ENCODE measurements at regions not wholly inside any gene's neighbourhood (a gene's known extent, or its start where the extent isn't known, plus 50 kb on each side); places are given as distances from the start of the nearest gene placed in this dataset.

DNA sequence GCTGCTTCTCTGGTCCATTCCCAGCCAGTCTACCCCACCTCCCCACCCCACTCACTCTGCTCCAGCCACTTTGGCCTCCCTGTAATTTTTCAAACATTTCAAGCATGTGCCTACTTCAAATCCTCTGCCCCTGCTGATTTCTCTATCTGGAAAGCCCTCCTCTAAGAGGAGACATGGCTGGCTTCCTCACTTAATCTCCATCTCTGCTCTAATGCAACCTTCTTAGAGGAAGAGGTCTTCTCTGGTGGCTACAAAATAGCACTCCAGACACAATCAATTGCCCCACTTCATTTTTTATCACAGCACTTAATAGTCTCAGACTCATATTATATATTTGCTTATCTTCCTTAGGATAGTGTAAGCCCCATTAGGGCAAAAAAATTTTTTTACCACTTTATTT lies 161.1 kb upstream of the SLC39A10 start:
- H2AFZ ChIP-seq (ENCODE audit: control insufficient read depth, low read depth, low read length) = no peak overlapping the region
- FAIRE-seq (no peak), ATAC-seq (no peak; the same call in 2 of the 3 replicates), DNase-seq (ENCODE audit: low read depth, low spot score) (no peak)
- RAD21 ChIA-PET (ENCODE audit: unreplicated experiment) = interaction anchor here (0.5 to 8.8 kb wide), 2 partner anchors 61 to 163 kb away, joined by 3 to 124 read pairs; partner anchors contain the start of gene SLC39A10
- in situ Hi-C loops (cut with MboI) = loop anchor here (10.0 kb wide), 1 partner anchor 159 kb away; the partner anchor contains the start of gene SLC39A10
- POLR2A ChIA-PET = no interaction called here
- H3K27me3 ChIP-seq (replicated peaks in 1 of 2; ENCODE audit: control insufficient read depth in 2 of 2, insufficient read depth in 2 of 2, low read length in 1 of 2) = no peaks in the 10 kb centered on the region
- CTCF ChIA-PET = interaction anchor here (0.9 kb wide), 1 partner anchor 164 kb away, joined by 3 read pairs; no protein-coding TSS in a partner anchor
- H3K4me1 ChIP-seq (ENCODE audit: control insufficient read depth, insufficient read depth, low read length) = no peaks in the 10 kb centered on the region
- no peak overlapping the region for H3K4me2 ChIP-seq (ENCODE audit: control insufficient read depth, insufficient read depth)
- peaks cover 2% of the 10 kb centered on the region; the same call in 2 of the 3 replicates for H3K9me3 ChIP-seq (replicated peaks; ENCODE audit: control insufficient read depth, insufficient read depth, low read length)
- no TSS peak for BruUV-seq (replicated peaks)
- TF ChIP-seq, protein P1, sequence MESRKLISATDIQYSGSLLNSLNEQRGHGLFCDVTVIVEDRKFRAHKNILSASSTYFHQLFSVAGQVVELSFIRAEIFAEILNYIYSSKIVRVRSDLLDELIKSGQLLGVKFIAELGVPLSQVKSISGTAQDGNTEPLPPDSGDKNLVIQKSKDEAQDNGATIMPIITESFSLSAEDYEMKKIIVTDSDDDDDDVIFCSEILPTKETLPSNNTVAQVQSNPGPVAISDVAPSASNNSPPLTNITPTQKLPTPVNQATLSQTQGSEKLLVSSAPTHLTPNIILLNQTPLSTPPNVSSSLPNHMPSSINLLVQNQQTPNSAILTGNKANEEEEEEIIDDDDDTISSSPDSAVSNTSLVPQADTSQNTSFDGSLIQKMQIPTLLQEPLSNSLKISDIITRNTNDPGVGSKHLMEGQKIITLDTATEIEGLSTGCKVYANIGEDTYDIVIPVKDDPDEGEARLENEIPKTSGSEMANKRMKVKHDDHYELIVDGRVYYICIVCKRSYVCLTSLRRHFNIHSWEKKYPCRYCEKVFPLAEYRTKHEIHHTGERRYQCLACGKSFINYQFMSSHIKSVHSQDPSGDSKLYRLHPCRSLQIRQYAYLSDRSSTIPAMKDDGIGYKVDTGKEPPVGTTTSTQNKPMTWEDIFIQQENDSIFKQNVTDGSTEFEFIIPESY (IDR thresholded peaks at IDR 0.05) = no peak
- no peak for TF ChIP-seq PML (IDR thresholded peaks at IDR 0.05; ENCODE audit: low read length)
- H4K20me1 ChIP-seq (ENCODE audit: control insufficient read depth, insufficient read depth) = no peaks in the 10 kb centered on the region
- H3K27ac ChIP-seq (ENCODE audit: control insufficient read depth, insufficient read depth) = no peak overlapping the region
- intact Hi-C loops (cut with micrococcal nuclease; ENCODE audit: unreplicated experiment) = no loop called here
- SMC1A ChIA-PET (ENCODE audit: uncharacterized antibody, unreplicated experiment) = interaction anchor here (1.0 kb wide), 1 partner anchor 165 kb away, joined by 3 read pairs; no protein-coding TSS in a partner anchor
- H3K36me3 ChIP-seq (ENCODE audit: control insufficient read depth in 2 of 2, insufficient read depth in 2 of 2, low read length in 1 of 2) = no peaks in the 10 kb centered on the region
- no peak overlapping the region for H3K4me3 ChIP-seq
- H3K9ac ChIP-seq (ENCODE audit: control insufficient read depth, insufficient read depth, low read length) = no peak overlapping the region
- no peaks in the 10 kb centered on the region for H3K79me2 ChIP-seq (ENCODE audit: control insufficient read depth, insufficient read depth, low read length)

GRCh38 chr2:195495351-195495750 lies 161.7 kb upstream of the SLC39A10 start:
- no peaks in the 10 kb centered on the region for H3K79me2 ChIP-seq (ENCODE audit: control insufficient read depth, insufficient read depth, low read length)
- no peaks in the 10 kb centered on the region for H3K36me3 ChIP-seq (ENCODE audit: control insufficient read depth in 2 of 2, insufficient read depth in 2 of 2, low read length in 1 of 2)
- no peaks in the 10 kb centered on the region for H3K27me3 ChIP-seq (replicated peaks in 1 of 2; ENCODE audit: control insufficient read depth in 2 of 2, insufficient read depth in 2 of 2, low read length in 1 of 2)
- in situ Hi-C loops (cut with MboI) = loop anchor here (10.0 kb wide), 1 partner anchor 159 kb away; the partner anchor contains the start of gene SLC39A10
- no peaks in the 10 kb centered on the region for H3K4me1 ChIP-seq (ENCODE audit: control insufficient read depth, insufficient read depth, low read length)
- SMC1A ChIA-PET (ENCODE audit: uncharacterized antibody, unreplicated experiment) = interaction anchor here (1.0 kb wide), 1 partner anchor 165 kb away, joined by 3 read pairs; no protein-coding TSS in a partner anchor
- no peaks in the 10 kb centered on the region for H4K20me1 ChIP-seq (ENCODE audit: control insufficient read depth, insufficient read depth)
- H3K9ac ChIP-seq (ENCODE audit: control insufficient read depth, insufficient read depth, low read length) = no peak overlapping the region
- CTCF ChIA-PET = interaction anchor here (0.9 kb wide), 1 partner anchor 165 kb away, joined by 3 read pairs; no protein-coding TSS in a partner anchor
- DNase-seq (ENCODE audit: low read depth, low spot score) = no peak
- WGBS (ENCODE audit: insufficient coverage, insufficient replicate concordance, low lambda C conversion rate, missing lambda C conversion rate) = 49% methylated on average over 2 of the region's 2 CpGs
- POLR2A ChIA-PET = no interaction called here
- no peak overlapping the region for H3K4me3 ChIP-seq
- FAIRE-seq = no peak
- no peak overlapping the region for H2AFZ ChIP-seq (ENCODE audit: control insufficient read depth, low read depth, low read length)
- peaks cover 2% of the 10 kb centered on the region; the same call in 2 of the 3 replicates for H3K9me3 ChIP-seq (replicated peaks; ENCODE audit: control insufficient read depth, insufficient read depth, low read length)
- intact Hi-C loops (cut with micrococcal nuclease; ENCODE audit: unreplicated experiment) = no loop called here
- no peak overlapping the region for H3K4me2 ChIP-seq (ENCODE audit: control insufficient read depth, insufficient read depth)
- RAD21 ChIA-PET (ENCODE audit: unreplicated experiment) = interaction anchor here (0.5 kb wide), 1 partner anchor 62 kb away, joined by 3 read pairs; no protein-coding TSS in a partner anchor
- no peak for ATAC-seq
- BruUV-seq (replicated peaks) = no TSS peak
- H3K27ac ChIP-seq (ENCODE audit: control insufficient read depth, insufficient read depth) = no peak overlapping the region
- TF ChIP-seq KLF5 (IDR thresholded peaks at IDR 0.05; ENCODE audit: partially characterized antibody) (no peak), CHD2 (IDR thresholded peaks at IDR 0.05; ENCODE audit: borderline replicate concordance, low read depth, low read length) (no peak), ZBED1 (IDR thresholded peaks at IDR 0.05; ENCODE audit: borderline replicate concordance) (no peak), SIX5 (IDR thresholded peaks at IDR 0.05; ENCODE audit: low read depth, low read length, severe bottlenecking) (no peak), SREBF1 (IDR thresholded peaks at IDR 0.05; ENCODE audit: low read length) (no peak), SMAD1 (IDR thresholded peaks at IDR 0.05; ENCODE audit: low read depth, partially characterized antibody) (no peak), EZH2 (IDR thresholded peaks at IDR 0.05; ENCODE audit: borderline replicate concordance, control insufficient read depth, low read depth, low read length) (no peak)
- TF ChIP-seq, protein P2, sequence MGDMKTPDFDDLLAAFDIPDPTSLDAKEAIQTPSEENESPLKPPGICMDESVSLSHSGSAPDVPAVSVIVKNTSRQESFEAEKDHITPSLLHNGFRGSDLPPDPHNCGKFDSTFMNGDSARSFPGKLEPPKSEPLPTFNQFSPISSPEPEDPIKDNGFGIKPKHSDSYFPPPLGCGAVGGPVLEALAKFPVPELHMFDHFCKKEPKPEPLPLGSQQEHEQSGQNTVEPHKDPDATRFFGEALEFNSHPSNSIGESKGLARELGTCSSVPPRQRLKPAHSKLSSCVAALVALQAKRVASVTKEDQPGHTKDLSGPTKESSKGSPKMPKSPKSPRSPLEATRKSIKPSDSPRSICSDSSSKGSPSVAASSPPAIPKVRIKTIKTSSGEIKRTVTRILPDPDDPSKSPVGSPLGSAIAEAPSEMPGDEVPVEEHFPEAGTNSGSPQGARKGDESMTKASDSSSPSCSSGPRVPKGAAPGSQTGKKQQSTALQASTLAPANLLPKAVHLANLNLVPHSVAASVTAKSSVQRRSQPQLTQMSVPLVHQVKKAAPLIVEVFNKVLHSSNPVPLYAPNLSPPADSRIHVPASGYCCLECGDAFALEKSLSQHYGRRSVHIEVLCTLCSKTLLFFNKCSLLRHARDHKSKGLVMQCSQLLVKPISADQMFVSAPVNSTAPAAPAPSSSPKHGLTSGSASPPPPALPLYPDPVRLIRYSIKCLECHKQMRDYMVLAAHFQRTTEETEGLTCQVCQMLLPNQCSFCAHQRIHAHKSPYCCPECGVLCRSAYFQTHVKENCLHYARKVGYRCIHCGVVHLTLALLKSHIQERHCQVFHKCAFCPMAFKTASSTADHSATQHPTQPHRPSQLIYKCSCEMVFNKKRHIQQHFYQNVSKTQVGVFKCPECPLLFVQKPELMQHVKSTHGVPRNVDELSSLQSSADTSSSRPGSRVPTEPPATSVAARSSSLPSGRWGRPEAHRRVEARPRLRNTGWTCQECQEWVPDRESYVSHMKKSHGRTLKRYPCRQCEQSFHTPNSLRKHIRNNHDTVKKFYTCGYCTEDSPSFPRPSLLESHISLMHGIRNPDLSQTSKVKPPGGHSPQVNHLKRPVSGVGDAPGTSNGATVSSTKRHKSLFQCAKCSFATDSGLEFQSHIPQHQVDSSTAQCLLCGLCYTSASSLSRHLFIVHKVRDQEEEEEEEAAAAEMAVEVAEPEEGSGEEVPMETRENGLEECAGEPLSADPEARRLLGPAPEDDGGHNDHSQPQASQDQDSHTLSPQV (IDR thresholded peaks at IDR 0.05) = no peak

Data from GM12878 (cell line).